ENCODE measurements at regions not wholly inside any gene's neighbourhood (a gene's known extent, or its start where the extent isn't known, plus 50 kb on each side); places are given as distances from the start of the nearest gene placed in this dataset.

GRCh38 chr14:101225157-101226152 is 321.9 kb upstream of the RTL1 start:
- intact Hi-C loops (cut with DNase I) = no loop called here
- Histone ChIP-seq H3K9me3 (no peaks in the 10 kb centered on the region), H3K27ac (replicated peaks in 1 of 4) (no peak overlapping the region), H3K4me1 (no peaks in the 10 kb centered on the region), H3K36me3 (no peaks in the 10 kb centered on the region), H3K4me3 (no peak overlapping the region), H3K27me3 (no peaks in the 10 kb centered on the region)
- whole genome bisulfite sequencing = 72% methylated on average over 18 of the region's 28 CpGs
- peak; percentile 70 for DNase-seq (ENCODE audit: extremely low spot score)
- no peak for TF ChIP-seq CTCF (IDR thresholded peaks at IDR 0.05)
- no peak for TF ChIP-seq POLR2A (IDR thresholded peaks at IDR 0.05; ENCODE audit: low read depth)
- TF ChIP-seq POLR2AphosphoS5 (IDR thresholded peaks at IDR 0.05) = no peak
- no peak for TF ChIP-seq EP300 (IDR thresholded peaks at IDR 0.05)

GRCh38 chr14:101226265-101226602 is 322.7 kb upstream of the RTL1 start:
- intact Hi-C loops (cut with DNase I) = no loop called here
- DNase-seq (ENCODE audit: extremely low spot score) = no peak
- H3K9me3 ChIP-seq = no peaks in the 10 kb centered on the region
- WGBS = 94% methylated on average over 3 of the region's 4 CpGs
- no peak overlapping the region for H3K4me3 ChIP-seq
- TF ChIP-seq POLR2AphosphoS5 (IDR thresholded peaks at IDR 0.05) = no peak
- TF ChIP-seq POLR2A (IDR thresholded peaks at IDR 0.05; ENCODE audit: low read depth) = no peak
- no peak for TF ChIP-seq EP300 (IDR thresholded peaks at IDR 0.05)
- TF ChIP-seq CTCF (IDR thresholded peaks at IDR 0.05) = no peak
- no peaks in the 10 kb centered on the region for H3K4me1 ChIP-seq
- no peak overlapping the region for H3K27ac ChIP-seq (replicated peaks in 1 of 4)
- H3K36me3 ChIP-seq = no peaks in the 10 kb centered on the region
- no peaks in the 10 kb centered on the region for H3K27me3 ChIP-seq

GRCh38 chr14:101226603-101227425 is 323.3 kb upstream of the RTL1 start:
- intact Hi-C loops (cut with DNase I) = no loop called here
- TF ChIP-seq POLR2A (IDR thresholded peaks at IDR 0.05; ENCODE audit: low read depth) = no peak
- no peak for TF ChIP-seq POLR2AphosphoS5 (IDR thresholded peaks at IDR 0.05)
- TF ChIP-seq EP300 (IDR thresholded peaks at IDR 0.05) = no peak
- TF ChIP-seq CTCF (IDR thresholded peaks at IDR 0.05) = no peak
- DNase-seq (ENCODE audit: extremely low spot score) = peak; percentile 91
- Histone ChIP-seq H3K27me3 (no peaks in the 10 kb centered on the region), H3K4me3 (no peak overlapping the region), H3K9me3 (no peaks in the 10 kb centered on the region), H3K4me1 (no peaks in the 10 kb centered on the region), H3K27ac (replicated peaks in 1 of 4) (no peak overlapping the region), H3K36me3 (no peaks in the 10 kb centered on the region)
- 82% methylated on average over 15 of the region's 27 CpGs for WGBS

GRCh38 chr14:101227611-101228594 is 324.4 kb upstream of the RTL1 start:
- no peak for TF ChIP-seq POLR2AphosphoS5 (IDR thresholded peaks at IDR 0.05)
- TF ChIP-seq EP300 (IDR thresholded peaks at IDR 0.05) = no peak
- TF ChIP-seq POLR2A (IDR thresholded peaks at IDR 0.05; ENCODE audit: low read depth) = no peak
- no peak for TF ChIP-seq CTCF (IDR thresholded peaks at IDR 0.05)
- Histone ChIP-seq H3K27me3 (no peaks in the 10 kb centered on the region), H3K36me3 (no peaks in the 10 kb centered on the region), H3K4me1 (peaks cover 0 to 3% (median 1%) of the 10 kb centered on the region in 4 donors), H3K9me3 (no peaks in the 10 kb centered on the region), H3K27ac (replicated peaks in 1 of 4) (no peak overlapping the region), H3K4me3 (no peak overlapping the region)
- WGBS = 90% methylated on average over 33 of the region's 41 CpGs
- intact Hi-C loops (cut with DNase I) = no loop called here
- DNase-seq (ENCODE audit: extremely low spot score) = peak; percentile 87
